ENCODE measurements at regions not wholly inside any gene's neighbourhood (a gene's known extent, or its start where the extent isn't known, plus 50 kb on each side); places are given as distances from the start of the nearest gene placed in this dataset.

DNA sequence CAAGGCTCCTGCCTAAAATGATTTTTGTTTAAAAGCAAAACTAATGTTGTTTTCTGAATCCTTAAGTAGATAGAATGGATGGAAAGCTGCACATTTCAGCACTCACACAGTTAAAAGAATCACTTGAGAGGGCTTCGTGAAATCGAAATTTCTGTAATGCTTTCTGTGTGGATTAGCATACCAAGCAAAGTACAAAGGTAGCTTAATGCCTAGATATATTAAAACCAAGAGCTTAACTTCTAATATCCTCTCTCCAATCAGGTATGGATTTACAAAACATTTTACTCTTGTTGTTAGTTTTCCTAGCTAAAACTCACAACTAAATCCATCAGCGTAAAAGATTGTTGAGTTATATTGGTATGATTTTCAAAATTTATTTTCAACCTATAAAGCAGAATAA, 378.8 kb upstream of the PRMT6 start:
- DNase-seq (ENCODE audit: low read depth): no peak

DNA sequence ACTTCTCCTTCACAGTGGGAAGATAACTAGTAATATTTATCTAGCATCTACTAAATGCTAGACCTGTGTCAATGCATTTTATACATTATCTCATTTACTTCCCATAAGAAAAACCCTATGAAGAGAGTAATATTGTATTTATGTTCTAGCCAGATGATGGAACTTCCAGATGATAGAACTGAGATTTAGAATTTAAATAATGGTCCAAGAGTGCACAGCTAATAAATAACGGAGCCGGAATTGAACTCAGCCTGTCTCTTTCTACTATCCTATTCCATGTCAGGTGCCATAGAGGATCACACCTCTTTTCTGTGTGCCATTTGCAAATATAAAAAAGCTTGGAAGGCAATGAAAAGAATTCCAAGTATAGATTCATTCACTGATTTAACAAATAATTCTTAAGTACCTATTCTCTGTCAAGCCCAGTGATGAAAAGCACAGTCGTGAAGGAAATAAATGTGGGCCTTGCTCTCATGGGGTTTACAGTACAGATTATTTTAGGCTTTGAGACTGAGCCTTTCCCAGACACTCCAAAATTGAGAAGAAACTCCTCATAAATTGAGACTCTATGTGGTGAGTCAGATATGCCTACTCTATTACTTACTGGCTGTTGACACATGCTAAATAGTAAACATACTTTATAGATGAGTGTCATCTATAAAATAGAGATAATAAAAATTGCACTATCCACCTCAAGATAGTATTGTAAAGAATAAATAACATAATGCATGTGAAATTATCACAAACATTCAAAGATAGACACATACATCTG, 378.0 kb upstream of the PRMT6 start:
- peak; percentile 54 for DNase-seq (ENCODE audit: low read depth)

DNA sequence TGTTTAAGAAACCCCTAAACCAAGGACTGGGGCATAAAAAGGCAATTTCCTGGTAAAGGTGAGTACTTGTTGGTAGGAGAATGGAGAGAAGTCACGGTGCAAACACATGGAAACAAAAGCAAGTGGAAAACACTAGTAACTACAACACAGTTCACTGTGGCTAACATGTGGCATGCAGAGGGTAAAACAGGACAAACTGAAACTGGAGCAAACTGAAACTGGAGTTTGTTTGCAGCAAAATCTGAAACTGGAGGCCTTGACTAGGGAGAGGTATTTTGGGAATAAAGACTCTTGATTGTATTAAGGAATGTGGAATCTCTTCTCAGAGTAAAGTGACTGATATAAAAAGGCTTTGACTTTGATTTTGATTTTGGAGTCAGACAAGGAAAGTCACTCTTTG, 376.3 kb upstream of the PRMT6 start:
- DNase-seq (ENCODE audit: low read depth): no peak

DNA sequence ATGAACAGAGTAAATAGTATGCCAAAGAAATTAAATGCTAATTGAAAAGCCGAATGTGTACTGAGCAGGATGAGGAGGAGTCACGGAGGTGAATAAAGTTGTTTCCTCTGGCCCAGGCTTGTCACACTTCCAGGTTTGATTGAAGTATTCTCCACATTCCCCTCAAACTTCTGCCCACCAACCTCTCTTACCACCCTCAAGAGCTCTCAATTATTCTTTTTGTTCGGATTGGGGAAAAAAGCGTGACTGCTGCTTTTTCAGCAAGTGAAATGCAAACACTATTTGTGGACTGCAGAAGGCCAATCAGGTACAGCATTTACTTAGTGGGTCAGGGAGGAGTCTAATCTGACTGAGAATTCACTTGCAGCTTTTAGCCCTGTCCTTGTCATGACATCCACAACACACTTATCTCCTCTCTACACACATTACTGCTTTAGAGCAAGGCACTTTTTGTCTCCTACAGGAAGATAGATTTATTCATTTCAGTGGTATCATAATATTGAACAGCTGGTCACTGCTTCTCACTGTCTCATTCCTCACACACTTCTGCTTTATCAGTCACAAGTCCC, 375.6 kb upstream of the PRMT6 start:
- DNase-seq (ENCODE audit: low read depth): no peak

DNA sequence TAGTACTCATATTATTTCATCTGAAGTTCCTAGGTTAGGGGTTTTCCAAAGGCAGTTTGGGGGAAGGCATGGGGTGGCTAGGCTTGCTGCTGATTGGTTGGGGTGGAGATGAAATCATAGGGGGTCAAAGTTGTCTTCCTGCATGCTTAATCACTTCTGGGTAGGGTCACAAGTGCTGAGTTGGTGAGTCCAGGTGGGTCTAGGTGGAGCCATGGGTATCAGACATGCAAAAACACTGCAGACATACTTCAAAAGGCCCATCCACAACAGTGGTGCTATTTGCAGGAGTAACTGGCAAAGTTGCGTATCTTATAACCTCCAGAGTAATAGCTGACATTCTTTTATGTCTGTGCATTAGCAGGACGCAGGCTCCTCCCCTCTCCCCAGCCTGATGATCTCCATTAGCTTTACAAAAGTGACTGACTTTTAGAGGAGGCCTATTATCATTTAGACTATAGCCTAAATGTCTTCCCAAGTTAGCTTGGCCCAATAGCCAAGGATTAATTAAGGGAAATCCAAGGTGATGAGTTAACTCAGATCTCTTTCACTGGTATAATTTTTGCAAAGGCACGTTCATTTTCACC, 374.4 kb upstream of the PRMT6 start:
- DNase-seq (ENCODE audit: low read depth): no peak

DNA sequence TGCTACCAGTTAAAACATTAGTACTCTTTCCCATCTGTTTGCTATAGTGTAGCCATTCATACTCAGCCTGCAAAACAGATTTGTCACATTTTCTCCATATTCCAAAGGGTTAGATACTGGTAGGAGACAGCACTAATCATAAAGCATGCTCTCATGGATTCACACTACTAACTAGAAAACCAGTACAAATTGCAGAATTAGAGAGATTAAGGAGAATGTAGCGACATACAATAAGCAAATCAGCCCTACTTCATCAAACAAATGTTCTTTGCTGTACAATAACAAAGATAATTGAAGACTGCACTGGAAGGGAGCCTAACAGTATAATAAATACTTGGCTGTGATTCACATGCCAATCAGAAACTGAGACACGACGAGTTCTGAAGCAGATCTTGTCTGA, 368.0 kb upstream of the PRMT6 start:
- no peak for DNase-seq (ENCODE audit: low read depth)

DNA sequence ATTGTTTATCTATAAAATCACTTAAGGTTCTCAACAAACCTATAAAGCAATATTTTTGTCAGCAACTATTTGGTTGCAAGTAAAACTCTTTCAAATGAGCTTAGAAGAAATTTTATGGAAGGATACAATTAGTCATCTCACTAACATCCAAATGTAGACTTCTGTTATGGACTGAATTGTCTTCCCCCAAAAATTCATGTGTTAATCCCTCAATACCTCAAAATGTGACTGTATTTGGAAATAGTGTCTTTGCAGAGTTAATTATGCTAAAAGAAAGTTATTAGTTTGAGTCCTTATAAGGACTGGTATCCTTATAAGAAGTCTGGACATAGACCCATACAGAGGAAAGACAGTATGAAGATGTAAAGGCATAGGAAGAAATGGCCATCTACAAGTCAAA, 357.8 kb upstream of the PRMT6 start:
- DNase-seq (ENCODE audit: low read depth): no peak

DNA sequence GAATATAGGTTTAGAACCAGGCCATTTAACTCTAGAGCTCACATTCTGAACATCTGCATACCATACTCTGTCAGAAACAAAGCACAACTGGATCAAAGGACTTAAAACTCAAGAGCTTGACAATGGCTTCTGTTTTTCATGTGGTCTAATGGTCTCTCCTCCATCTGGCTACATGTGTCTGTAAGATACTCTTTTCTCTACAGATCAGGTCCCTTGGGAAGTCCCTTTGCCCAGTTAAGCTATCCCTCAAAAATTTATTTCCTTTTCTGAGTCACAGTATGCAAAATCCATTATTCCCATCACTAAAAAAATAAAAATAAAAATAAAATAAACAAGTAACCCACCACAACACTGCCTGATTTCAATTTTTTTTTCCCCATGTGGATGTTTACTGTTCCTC, 357.0 kb upstream of the PRMT6 start:
- DNase-seq (ENCODE audit: low read depth): peak; percentile 42

DNA sequence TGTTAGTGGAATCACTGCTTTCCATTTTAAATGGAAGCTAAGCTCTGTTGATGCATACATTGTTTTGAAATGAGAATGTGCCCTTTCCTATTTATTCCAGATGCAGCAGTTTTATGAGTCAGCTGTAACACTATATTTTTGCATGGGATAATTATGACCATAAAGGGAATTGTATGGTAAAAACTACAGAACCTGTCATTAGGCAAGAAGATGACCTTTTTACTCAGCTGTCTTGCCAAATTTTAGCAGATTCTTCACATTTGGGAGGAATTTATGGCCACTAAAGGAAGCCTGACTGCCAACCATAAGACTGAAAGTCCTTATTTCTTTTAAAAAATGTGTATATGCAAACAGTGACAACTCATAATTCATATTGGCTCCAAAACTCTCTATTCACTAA, 356.3 kb upstream of the PRMT6 start:
- DNase-seq (ENCODE audit: low read depth): peak; percentile 90

DNA sequence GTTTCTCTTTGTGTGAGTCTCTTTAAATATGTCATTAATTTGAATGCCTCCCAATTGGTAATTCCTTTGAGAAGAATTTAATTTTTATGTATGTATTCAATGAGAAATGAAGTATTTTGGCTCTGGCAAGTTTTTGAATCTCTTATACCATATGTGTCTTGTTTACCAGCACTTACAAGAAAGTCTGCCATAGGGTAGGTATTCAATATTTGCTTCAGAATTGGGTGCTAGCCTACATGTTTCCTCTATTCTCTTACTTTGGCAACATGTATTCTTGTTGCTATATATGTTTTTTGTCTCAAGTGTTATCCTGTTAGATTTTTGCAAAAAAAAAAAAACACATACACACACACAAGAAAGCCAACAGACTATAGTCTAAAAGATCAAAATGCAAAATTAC, 350.5 kb upstream of the PRMT6 start:
- no peak for DNase-seq (ENCODE audit: low read depth)

DNA sequence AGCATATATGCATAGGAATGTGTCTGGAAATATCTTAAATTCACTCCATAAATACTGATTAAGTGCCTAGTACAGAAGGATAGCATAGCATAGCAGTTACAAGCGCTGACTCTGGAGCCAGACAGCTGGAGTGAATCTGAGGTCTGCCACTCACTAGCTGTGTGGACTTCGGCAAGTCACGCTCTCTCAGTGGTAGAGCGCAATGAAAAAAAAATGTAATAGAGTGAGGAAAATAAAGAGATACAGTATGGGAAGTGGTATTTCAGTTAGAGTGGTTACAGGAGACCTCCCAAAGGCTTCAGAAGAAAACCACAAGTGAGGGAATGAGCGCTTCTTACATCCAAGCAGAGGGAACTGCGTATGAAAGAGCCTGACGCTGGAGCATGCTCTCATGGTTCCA, 338.9 kb upstream of the PRMT6 start:
- DNase-seq (ENCODE audit: low read depth): no peak

DNA sequence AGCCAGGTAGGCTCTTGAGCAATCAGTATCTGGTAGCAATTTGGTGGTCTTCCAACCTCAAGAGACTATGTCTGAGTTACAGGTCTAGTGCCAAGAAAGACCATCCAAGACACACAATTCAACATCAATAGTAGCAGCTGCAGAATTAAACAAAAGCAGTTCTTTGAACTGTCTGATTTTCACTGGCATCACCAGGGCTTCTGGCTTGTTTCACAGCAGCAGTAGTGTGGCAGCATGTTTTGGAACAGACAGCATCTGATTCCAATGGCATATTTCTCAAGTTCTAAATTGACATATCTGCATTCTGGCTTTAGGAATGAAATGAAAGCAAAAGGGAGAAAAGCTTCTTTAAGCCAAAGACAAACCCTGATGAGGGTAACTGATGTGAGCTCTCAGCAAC, 334.7 kb upstream of the PRMT6 start:
- no peak for DNase-seq (ENCODE audit: low read depth)

DNA sequence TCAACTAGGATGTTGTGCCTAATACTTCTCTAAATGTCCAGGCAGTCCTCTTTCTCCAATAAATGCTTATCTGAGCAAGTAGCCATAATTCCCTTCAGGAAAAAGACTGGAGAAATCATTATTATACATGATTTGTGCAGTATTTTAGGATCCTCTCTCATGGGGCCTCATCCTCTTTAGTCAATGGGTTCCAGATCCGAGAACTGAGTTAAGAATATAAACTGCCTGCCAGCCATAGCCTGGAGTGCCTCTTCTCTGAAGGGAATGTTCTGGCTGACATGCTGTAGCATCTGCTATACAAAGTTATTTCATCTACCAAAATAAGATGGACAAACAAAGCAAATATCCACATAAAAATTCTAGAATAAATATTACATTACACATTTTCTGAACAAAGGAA, 334.0 kb upstream of the PRMT6 start:
- DNase-seq (ENCODE audit: low read depth): no peak

DNA sequence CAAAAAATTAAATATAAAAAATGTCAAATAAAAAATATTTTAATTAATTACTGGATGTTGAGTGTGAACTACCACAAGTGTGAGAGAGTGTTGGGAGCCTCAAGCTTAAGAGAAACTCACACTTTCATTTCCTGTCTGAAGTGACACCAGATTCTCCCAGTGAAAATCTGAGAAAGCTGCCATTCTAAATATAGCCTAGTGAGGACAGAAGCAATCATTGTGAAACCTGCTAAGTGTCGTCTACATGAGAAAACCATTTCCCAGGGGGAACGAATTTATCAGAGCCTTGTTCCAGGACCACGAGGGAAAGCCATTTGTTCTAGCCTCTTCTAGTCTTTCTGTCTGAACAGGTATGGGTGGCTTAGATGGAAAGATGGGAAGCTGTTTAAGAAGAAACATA, 329.3 kb upstream of the PRMT6 start:
- no peak for DNase-seq (ENCODE audit: low read depth)

DNA sequence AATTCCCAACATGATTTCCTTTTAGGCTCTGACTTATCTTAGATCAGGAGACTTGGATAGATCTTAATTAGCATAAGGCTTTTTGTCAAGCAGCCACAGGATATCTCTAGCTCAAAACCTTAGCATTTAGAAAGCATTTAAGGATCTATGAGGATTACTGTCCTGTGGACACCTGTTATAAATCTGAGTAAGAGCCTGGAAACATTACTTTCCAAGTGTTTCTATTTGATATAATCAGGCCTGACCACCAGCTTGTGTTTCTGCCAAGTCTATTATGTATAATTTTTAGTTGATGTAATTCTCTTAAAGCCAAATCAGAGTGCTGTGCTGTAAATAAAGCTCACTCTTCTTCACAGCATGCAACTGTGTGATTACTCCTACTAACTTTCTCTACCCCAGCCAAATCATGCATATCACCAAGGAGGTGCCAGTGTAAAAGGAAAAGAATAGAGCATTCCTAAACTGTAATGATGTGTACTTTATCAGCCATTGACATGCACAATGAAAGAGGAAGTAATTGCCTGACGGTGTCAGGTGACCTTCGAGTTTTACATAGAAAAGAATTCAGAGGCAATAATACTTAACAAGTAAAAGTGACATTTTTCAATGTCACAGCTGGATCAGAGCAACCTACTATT, 309.9 kb upstream of the PRMT6 start:
- no peak for DNase-seq (ENCODE audit: low read depth)

DNA sequence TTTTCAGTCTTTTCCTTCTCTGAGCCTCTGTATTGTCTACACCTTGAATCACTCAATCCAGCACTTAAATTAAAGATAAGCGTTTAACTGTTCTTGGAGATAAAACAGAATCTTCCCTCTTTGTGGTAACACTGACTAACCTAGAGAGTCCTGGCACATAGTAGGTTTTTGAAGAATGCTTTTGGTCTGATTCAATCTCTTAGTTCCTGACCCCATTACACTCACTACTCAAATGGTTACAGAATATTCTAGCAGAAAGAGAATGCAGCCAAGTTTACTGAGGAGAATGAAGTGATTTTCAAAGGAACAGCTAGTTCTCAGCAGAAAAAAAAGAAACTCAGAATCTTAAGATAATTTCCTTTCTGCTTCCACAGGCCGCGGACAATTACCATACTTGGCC, 309.2 kb upstream of the PRMT6 start:
- DNase-seq (ENCODE audit: low read depth): no peak

DNA sequence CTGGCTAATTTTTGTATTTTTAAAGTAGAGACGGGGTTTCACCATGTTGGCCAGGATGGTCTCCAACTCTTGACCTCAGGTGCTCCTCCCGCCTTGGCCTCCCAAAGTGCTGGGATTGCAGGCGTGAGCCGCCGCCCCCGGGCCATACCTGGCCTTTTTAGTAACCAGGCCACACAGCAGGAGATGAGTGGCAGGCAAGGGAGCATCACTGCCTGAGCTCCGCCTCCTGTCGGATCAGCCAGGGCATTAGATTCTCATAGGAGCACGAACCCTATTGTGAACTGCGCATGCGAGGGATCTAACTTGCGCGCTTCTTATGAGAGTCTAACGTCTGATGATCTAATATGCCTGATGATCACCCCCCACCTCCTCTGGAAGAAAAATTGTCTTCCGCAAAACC, 308.7 kb upstream of the PRMT6 start:
- DNase-seq (ENCODE audit: low read depth): no peak

DNA sequence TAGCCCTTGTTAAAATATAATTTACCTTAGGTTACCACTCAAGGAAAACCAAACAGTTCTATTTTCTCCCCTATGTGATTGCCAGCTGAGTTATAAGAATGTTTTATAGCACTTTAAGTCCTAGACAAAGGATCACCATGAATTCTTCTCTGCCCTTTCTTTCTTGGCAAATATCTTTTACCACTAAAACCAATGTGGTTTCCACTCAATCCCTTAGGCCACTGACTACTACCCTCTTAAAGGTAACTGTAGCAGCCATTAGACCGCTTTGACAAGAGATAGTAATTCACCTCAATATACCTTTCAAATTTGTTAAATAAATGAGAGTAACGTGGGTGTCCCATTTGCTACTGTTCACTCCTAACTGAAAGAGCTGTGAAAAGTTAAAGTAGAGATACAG, 307.9 kb upstream of the PRMT6 start:
- no peak for DNase-seq (ENCODE audit: low read depth)

DNA sequence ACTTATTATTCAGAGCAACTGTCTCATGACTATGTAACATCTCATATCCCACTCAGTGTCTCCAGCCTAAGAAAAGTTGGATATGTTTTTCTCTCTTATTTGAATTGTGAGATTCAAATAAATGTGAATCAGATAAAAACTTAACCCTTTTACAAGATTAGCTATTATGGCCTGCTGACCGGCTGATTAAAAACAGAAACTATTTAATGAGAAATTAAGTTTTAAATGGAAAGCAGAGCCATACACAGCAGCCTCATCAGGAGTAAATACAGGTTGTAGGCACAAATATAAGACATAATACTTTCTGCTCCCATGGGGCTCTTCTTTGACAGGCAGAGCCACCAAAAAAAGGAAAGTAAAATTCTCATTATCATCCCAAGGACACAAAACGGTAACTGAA, 307.0 kb upstream of the PRMT6 start:
- no peak for DNase-seq (ENCODE audit: low read depth)

DNA sequence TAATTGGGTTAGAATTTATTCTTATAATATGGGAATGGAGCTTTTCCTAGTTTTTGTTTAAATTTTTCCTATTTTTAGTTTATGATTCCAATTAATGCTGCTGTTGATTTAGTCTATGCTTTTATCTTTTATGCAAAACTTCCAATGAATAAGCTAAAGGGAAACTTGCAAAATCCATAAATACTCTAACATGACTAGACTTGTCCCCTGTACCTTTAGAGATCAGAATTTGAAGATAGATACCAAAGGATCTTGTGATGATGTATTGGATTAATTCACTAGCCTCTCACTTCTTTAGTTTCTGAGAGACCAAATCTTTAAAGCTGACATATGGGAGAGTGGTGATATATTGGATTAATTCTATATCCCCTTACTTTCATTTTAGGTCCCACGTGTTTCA, 306.6 kb upstream of the PRMT6 start:
- DNase-seq (ENCODE audit: low read depth): no peak

DNA sequence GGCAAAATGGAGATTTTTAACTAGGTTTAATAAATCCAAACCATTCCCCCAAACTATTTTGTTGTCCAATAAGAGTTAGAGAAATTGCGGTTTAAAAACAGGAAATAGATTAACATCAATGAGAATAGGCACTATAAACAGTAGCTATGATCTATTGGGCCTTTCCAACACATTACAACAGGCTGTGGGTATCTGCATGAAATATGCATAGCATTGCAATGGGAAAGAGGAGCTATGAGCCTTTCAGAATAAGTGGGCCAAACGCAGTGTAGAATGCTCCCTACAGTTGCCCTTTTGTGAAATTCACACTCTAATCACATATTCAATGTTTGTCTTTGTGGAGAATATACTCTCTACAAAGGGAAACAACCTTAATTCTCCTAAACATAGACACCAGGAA, 305.5 kb upstream of the PRMT6 start:
- no peak for DNase-seq (ENCODE audit: low read depth)

DNA sequence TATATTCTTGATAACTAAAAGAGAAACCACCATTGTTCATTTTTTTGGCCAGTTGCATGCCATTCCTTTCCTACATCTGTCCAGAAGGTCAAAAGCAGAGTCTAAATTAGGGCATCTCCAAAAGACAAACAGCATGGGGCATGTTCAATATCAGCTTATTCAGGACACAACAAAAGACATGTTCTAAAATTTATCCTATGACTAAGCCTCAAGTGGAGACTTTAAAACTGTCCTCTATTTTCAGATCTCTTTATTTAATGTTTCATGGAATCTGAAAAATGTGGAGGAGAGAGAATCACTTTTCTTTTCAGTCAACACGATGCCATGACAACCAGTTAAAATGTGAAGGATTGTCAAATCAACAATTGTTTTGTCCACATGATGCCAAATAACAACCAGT, 303.4 kb upstream of the PRMT6 start:
- no peak for DNase-seq (ENCODE audit: low read depth)

DNA sequence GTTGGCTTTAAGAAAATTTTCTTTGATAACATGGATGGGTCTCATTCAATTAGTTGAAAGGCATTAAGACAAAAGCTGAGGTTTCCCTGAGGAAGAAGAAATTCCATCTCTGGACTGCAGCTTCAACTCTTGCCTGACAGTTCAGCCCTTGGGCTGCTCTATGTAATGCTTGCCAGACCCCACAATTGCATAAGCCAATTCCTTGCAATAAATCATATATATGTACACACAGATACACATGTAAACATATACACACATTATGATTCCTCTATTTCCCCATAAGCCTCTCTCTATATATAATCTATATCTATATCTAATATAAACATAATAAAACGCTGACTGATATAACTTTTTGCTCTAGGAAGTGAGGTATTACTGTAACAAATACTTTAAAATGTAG, 301.5 kb upstream of the PRMT6 start:
- no peak for DNase-seq (ENCODE audit: low read depth)
